ENCODE measurements at regions not wholly inside any gene's neighbourhood (a gene's known extent, or its start where the extent isn't known, plus 50 kb on each side); places are given as distances from the start of the nearest gene placed in this dataset.
"Not testable (repeated sequence)": the region's sequence is repeated elsewhere in the genome, so short reads cannot be mapped to it uniquely, and the experiment has no call there.

DNA sequence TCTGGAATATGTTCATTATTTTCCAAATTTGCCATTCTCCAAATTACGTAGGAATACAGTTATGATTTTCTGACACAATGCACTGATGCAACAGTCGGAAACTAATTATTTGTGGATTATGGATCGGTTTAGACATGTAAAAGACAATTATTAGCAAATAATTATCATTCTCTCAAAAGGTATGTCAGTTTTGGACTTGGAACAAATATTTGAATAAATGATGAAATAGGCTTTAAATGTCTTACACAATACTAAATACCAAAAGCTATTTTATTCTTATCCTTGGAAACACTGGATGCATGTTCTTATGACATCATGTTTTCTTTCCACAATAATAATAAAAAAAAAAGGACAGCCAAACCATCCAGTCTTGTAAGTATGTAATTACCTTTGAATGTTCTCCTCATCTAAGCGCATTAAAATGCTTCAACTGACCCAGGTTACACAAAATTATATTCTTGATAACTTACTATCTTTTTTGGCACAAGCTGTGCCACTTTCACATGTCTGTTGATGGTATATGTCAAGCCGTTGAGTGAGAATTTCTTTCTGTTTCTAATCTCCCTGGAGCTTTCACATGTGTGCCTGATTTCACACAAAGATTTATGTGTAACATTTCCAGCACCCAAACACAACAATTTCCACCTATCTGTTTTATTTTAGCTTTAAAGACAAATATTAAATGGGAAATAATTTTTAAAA, 238.5 kb upstream of the ZNF385D start:
- no peak for DNase-seq

DNA sequence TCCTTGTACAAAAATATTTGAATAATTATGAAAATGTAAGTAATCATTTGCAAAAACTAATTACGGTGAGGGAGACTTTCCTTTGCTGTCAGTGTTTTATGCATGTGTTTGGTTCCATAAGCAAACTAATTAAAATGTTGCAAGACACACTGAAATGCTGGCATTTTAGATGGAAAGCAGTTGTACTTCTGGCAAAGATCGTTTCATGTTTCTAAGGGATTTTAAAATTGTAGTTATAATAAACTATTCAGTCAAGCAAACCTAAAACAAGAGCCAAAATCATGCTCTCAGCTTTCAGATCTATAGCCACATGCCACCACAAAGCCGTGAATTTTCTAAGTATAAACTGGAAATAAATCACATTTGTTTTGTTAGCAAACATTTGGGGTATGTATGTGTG, 240.1 kb upstream of the ZNF385D start:
- DNase-seq: no peak

DNA sequence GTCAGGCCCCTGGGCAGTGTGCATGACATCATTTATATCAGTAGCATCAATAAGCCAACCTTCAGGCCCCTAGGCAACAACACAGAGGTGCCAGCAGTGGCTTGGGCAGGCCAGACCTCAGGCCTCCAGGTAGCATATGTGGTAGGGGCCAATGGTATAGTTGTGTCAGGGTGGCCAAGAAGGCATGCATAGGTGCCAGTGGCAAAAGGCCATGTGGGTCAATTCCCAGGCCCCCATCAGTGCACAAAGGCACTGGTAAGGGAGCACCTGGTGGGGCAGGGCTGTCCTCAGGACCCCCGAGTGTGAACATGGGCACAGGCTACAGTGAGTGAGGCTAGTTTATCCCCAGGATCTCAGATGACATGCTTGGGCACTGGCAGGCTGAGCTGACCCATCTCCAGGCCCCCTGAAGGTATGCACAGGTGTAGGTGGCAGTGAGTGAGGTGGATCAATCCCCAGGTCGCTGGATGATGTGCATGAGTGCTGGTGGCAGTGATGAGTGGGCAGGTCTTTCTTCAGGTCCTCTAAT, 244.1 kb upstream of the ZNF385D start:
- DNase-seq: no peak

DNA sequence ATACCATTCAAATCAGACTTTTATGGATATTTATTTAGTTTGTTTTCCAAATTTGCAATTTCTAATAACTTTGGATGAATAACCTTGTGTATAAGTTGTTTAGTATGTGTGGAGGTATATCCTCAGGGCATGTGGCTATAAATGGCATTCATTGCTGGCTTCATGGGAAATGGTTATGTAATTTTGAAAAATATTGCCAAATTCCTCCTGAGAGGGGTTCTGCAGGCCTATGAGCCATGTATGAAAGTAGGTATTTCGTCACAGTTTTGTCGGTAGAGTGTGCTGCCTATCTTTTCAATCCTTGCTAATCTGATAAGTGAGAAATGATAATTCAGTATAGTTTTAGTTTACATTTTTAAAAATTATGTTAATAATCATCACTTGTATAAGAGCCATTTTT, 256.4 kb upstream of the ZNF385D start:
- DNase-seq: no peak

DNA sequence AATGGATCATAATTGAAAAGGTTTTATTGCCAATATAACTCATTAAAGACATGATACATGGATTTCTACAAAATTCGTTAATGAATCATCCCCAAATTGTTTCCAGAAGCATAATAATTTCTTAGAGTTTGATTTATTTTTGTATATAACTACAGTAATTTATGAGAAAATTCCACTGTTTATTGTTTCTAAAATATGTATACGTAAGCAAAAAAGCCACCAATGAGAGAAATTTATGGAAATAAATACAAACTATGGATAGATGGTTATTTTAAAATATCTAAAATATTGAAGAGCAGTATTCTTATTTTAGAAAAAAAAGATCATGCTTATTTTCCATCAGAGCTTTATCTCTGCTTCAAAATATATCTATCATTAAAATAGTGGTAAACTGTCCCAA, 260.0 kb upstream of the ZNF385D start:
- no peak for DNase-seq

DNA sequence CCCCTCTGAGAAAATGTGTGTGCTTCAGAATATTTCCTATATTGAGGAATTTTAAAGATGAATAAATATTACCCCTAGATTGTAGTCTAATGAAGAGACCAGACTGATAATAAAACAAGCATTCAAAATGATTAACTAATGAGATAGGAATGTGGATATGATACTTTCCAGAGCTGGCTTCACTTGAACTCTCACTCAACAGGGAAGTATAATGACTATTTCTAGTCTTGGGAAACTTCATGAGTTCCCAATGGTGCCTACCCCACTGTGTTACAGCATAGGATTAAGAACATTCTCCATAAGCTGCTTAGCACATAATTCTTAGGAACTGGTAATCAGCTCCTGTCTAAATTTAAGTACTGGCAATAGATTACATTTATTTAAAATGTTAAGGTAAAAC, 261.5 kb upstream of the ZNF385D start:
- peak in 1 of 4 experiments; percentile 23 for DNase-seq

DNA sequence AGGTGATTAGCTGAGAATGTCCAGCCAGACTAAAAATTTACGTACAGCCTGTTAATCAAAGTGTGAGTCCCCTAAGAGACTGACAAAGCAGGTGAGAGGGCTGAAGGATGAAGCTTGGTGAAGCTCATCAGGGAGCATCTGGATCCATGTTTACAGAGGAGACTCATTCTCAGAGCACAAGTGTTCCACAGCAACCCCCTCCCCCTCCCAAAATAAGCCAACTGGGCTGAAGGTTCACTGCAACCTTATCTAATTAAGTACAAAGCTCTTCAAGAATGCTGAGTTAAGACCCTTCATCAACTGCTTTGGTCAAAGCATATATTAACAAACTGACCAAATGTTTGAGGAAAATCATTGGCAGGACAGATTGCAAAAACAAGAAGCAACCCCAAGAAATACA, 262.6 kb upstream of the ZNF385D start:
- DNase-seq: no peak

DNA sequence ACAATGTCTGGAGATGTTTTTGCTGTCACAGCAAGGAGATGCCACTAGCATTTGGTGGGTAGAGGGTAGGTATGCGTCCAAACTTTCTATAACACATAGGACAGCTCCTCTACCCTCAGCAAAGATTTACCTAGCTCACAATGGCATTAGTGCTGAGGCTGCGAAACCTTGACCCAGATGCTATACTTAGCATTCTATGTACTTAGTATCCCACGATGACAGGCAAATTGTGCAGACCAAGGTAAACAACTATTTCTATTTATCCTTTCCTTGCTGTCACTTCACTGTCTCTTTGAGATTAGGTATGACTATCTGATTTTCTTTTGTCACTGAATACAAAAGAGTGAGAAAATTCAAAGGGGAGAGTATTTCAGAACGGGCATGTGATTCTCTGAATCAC, 265.2 kb upstream of the ZNF385D start:
- DNase-seq: no peak

DNA sequence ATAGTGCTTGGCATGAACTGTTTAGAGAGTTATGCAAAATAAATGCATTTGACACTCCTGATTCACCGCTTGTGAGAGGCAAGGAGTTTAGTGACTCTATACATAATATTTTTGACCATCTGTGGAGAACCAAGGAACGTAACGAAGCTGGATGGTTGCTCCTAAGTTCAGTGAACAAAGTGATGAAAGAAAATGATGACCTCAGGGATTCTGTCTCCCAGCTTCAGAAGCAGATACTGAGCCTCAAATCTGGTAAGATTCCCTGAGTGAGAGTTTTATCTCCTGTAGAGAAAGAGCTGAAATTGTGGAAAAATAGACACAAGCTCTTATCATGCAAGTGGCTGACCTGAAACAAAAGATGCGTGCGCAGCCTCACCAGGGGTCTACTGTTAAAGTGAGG, 273.6 kb upstream of the ZNF385D start:
- not testable (repeated sequence) for DNase-seq

DNA sequence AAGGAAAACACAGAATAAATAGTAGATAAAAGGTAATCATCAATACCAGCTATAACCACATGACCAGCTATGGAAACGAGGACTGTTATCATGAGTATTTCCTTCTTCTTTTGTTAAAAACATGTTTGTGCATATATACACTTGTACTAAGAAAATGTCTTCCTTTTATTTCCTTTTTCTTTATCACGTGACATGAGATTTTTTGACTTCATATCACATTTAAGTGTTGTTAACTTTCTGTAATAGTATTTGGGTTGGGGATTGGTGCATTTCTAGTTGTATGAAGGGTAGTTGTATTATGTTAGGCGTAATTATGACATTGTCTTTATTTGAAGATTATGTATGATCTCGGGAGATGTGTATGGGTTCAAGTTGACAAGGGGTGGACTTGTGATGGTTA, 278.5 kb upstream of the ZNF385D start:
- DNase-seq: no peak

DNA sequence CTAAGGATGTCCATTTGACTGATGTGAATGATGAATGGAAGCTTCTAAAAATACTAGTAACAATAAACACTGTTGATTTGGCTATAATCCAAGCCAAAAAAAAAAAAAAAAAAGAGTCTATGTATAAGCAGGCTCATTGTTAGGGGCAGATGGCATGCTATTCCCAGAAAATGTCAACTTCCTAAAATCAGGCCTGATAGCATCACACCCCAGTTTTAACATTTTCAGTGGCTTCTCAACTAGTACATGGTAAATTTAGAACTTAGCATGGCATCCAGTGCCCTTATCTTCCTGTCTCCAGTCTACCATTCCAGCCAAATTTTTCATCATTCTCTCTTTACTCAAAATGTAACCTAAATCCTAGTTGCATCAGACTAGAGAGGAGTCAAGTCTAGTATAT, 288.2 kb upstream of the ZNF385D start:
- no peak for DNase-seq

DNA sequence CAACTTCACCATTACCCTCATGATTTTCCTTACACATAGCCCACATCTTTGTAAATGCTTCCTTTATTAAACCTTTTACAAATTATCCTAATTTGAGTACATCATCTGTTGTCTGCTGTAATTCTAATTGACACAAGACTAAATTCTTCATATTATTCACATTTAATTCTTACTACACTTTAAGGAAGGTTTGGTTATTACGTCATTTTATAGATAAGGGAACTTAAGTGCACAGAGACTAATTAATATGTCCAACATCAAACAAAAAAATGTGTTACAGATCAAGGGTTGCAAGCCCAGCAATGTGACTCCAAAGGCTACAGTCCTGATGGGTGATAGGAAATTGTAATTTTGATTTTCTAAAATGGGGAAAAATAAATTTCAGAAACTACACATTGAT, 289.1 kb upstream of the ZNF385D start:
- no peak for DNase-seq

DNA sequence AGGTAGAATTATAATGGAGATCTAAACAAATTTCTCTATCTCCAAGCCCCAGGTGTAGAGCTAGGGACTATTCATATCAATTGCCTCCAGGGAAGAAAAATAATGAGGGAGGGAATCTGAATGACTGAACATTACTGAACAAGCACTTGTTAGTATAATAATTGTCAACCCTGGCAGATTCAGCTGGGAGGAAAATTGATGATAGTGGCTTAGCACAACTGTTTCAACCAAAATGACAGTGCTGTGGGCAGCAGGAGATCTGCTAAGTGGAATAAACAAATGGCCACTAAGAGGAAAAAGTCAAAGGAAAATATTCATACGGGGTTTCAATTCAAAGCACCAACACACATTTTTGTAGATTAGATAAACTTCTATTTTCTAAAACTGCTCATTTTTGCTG, 294.9 kb upstream of the ZNF385D start:
- no peak for DNase-seq

DNA sequence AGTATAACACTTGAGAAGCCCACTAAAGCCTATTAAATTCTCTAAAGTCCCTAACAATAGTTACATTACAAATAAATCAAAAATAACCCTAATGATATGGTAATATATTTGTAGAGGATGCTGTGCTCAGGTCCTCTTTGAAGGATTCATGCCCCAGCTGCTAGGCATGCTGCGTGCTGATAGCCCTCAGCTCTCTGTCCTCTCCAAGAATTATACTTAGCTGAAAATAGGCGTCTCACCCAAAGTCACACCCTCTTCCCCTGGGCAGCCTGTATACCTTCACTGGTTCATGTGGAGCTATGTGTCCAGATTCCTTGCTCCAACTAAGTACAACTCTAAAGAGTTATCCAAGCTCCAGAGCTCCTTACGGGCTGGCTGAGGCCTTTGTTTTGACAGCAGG, 312.5 kb upstream of the ZNF385D start:
- DNase-seq: no peak

DNA sequence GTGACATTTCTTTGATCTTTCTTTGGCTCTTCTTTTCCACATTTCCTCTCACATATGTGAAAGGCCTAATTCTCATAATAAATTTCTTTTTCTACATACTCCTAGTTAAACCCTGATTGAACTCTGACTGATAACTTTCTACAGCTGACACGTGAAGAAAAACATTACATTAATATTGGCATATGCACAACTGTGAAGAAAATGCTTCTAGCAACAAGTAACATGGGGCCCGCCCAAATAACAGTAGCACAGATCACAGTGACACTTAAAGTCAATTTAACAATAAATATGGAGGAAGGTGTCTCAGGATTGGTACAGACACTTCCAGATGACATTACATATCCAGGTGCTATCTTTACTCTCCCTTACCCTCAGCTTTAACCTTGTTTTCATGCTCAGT, 317.6 kb upstream of the ZNF385D start:
- DNase-seq: no peak

DNA sequence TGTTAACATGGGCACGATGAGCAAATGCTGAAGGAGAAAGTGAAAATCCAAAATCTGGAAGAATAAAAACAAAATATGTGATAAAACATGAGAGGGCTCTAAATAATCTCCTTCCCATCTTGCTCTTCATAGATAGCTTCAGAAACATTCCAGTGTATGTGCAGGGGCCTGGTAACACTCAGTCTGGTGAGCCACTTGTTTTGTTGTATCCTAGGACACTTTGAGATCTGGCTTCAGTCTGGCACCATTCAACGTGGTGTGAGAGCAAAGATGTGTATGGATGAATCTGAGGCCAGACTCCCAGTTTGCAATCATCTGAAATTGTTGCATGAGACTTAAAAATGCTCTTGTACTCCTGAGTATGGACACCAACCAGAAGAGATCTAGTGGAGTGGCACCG, 337.2 kb upstream of the ZNF385D start:
- no peak for DNase-seq

DNA sequence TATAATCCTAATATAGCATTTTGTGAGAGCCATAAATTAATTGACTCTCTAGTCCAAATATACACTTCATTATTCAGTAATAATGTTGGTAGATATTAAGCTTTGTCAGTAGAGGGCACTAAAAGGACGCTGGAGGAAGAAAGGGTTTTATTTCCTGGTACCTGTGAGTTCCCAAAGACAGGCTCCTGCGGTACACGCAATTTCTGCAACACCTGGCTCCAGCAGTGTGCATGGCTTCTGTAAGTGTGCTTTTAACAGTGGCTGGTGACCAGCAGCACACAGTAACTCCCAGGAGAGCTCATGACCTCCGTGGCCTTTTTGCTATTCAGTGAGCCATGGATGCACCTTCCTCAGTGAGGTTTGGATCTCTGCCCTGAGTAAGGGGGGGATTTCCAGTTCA, 338.3 kb upstream of the ZNF385D start:
- DNase-seq: peak; percentile 8 to 57 (median 28)

DNA sequence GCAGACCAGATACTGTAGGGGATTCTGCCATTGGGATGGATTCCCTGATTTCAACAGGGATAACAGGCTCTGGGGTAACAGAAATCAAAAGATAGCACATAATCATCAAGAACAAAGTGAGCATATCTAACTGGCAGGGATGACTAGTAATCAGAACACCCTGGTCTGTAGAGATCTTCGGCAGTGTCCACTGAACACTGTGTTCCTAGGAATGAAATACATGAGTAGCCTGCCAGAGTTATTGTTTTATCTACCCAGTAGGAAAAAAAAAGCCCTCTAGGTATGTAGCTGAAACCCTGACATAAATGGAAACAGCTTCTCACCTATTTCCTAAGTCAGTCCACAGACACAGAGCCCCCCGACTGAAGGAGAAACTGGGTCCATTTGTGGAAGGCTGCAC, 340.3 kb upstream of the ZNF385D start:
- DNase-seq: no peak

DNA sequence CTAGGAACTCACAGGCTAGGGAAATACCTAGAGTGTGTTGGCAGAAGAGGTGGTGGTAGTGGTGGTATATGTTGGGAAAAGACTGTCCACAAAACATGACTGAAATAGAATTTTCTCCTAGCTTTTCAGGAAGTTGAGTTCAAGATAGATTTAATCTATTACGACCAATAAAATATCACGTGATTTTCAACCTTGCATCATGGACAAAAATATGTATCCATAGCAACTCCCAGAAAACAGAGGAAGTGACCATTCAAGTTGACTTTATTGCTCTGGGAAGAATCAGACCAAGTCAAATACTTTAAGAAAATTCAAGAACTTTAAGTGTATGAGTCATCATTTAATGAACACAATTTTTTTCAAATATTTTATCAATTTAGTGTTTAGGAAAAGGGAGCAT, 347.0 kb upstream of the ZNF385D start:
- DNase-seq: peak; percentile 8 to 74 (median 32)

DNA sequence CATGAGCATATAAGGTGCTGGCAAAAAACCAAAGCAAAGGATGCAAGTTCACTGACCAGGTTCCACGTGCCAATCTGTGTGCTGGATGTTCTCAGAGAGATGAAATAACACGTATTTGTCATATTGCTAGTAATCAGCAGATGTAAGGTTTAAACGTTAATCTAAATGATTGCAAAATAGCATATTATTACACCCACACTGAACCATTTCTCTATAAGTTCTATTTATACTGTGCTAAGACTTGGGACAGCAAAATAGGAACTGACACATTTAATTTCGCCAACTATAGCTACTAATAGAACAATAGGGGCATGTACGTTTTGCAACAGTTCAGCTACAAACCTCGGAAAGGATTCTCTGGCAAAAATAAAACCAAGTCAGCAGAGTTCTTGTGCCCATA, 350.3 kb upstream of the ZNF385D start:
- DNase-seq: peak; percentile 27 to 82 (median 50)

DNA sequence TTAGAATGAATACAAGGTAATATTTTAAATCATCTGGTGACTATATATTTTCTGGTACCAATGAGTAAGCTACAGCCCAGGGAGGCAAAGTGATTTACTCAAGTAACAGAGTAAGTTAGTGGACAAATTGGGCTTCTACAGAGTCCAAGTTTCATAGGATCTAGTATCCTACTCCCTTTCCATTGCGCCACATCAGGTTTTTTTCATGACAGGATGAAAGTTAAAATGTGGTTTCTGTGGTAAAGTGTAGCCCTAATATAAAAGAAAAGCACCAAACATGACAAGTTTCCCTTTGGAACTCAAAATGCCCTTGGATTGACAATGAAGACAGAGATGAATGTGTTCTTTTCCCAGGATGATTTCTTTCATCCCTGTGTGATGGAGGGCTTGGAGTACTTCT, 350.8 kb upstream of the ZNF385D start:
- DNase-seq: peak in 2 of 4 experiments; percentile 6 to 10

DNA sequence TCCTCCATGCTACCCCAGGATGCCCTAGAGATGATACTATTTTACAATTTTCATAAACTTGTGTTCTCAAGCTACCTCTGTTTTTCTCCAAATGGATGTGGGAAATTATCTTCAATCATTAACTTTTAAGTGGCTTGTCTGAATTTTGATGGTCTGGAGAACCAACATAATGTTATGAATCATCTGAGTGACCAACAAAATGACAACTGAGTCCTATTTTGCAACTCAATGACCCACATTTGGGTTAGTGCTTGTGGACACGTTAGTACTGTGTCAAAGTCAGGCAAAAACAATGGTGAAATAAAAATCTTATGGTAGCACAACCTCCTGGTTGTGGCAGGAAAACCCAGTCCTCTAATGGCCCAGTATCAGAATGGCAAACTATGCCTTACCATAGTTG, 352.4 kb upstream of the ZNF385D start:
- peak in 1 of 4 experiments; percentile 8 for DNase-seq

DNA sequence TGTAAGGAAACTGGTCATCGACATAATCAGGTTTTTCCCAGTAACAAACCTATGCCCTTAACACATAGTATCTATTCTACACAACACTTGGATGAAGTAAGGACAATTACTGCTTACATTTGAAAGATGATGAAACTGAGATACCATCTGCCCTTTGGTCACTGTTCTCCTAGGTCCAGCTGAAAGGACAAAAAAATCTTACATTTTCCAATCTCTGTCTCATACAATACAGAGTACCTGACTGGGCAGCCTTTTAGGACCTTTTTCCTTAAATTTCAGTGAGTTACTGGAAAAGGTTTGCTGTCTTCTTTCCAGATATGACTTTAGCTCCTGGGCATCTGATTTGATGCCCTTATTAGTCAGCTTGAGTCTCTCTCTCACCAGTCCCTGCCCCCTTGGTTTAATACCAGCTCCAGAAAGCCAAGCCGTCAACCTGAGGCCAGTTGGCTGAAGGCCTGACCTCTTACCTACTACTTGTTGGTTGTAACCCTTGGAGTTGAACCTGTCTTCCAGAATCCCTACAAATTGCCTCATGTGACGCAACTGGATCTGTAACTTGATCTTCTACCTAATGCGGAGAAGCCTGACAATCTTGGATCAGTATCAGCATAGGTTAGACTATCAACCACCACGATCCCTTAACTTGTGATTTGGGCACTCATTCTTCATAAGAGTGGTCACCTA, 355.3 kb upstream of the ZNF385D start:
- DNase-seq: no peak

DNA sequence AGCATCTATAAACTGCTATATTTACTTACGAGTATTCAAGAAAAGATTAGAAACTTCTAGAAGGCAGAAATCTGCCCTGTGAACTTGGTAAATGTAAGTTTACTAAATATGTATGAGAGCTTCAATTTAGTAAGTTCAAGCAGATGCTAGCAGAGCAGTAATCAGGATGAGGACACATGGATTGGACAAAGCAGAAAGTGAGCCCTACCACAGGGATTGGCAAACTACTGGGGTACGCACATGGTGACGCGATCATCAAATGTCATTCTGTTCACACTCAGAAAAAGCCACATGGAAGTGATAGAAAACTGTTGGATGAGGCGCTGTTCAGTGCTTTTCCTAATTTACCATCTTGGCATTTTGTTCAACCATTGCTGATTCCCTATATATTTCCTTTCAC, 360.2 kb upstream of the ZNF385D start:
- no peak for DNase-seq

Measured in suppressor macrophage (primary cell).